GM18498 (cell line): ENCODE measurements at regions not wholly inside any gene's neighbourhood (a gene's known extent, or its start where the extent isn't known, plus 50 kb on each side); places are given as distances from the start of the nearest gene placed in this dataset.
"Not testable (repeated sequence)": the region's sequence is repeated elsewhere in the genome, so short reads cannot be mapped to it uniquely, and the experiment has no call there.

Source experiments
- ATAC-seq: cut with Tn5 transposase; IDR thresholded peaks from one replicate; pipeline ENCODE4 v1.9.1; 2021; ENCODE audit warnings: mild to moderate bottlenecking, moderate library complexity; ENCODE audit not compliant: unreplicated experiment

DNA sequence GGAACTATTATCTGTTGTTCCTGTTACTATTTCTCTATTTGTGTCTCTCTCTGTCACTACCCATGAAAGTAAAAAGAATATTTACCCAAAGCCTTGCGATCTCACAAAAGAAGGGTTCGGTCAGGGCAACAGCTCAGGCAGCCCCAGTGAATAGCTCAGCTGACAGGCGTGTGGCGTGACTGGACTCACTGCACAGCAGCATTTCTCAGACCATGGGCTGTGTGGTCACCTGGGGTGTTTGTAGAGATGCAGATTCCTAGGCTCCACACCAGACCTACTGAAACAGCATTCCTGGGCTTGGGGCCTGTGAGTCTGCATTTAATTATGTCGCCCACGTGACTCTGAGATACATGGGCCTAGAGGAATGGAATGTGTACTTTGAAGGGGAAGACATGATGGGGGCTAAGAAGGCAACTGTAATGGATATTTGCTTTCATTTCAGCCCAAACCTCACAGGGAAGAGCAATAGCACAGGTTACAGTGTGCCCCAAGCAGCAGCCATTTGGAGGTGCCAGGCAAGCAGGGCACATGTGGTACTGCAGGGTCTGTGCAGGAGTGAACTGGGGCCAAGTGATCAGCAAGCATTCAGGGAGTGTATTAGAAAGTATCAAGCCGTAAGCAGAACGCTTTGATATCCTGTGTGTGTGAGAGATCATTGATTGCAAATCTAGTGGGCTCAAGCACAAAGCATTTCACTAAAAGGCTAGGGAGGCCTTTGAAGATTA is 90.4 kb upstream of the RBMS1 start:
- no peak for ATAC-seq

DNA sequence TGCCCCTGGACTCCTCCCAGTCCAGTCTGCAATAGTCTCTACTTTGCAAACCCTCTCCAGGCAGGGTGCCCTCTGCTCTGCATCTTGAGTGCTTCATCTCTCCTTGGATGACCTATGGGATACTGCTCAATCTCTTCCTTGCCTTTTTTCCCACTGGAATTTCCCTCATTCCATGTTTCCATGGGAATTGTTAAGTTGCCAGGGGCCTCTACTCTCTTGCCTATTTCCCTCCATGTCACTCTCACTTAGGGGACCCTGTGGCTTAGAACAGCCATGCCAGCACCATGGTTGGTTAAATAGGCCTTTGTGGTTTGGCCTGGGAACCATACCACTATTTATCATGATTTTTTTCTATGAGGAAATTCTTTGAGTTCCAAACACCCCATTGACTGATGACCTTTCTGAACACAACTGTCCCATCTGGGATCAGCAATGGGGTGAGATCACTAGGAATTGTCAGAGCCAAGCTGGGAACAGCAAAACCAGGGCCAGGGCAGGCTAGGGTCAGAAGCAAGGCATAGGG is 91.4 kb upstream of the RBMS1 start:
- no peak for ATAC-seq

DNA sequence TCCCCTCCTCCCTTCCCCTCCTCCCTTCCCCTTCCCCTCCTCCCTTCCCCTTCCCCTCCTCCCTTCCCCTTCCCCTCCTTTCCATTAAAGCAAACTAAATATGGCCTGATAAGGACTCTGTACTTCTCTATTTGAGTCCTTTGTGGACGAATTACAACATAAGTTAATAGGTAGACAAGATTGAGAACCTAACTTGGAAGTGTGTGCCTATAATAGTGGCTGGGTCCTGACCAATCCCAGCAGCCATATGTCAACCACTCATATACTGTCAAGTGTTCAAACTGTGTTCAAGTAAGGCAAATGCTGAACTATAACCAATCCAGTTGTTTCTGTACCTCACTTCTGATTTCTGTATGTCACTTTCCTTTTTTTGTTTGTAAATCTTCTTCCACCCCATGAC is 97.1 kb upstream of the RBMS1 start:
- ATAC-seq: no peak

DNA sequence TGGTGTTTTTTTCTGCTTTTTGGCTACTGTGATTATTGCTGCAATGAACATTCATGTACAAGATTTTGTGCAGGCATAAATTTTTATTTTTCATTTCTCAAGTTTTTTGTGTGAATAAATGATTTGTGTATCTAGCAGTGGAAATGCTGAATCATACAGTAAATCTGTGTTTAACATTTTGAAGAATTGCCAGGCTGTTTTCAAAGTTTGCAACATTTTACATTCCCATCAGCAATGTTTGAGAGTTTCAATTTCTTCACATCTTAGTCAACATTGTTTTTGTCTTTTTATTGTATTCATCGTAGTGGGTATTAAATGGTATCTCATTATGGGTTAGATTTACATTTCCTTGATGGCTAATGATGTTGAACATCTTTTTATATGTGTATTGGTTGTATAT is 98.8 kb upstream of the RBMS1 start:
- no peak for ATAC-seq

DNA sequence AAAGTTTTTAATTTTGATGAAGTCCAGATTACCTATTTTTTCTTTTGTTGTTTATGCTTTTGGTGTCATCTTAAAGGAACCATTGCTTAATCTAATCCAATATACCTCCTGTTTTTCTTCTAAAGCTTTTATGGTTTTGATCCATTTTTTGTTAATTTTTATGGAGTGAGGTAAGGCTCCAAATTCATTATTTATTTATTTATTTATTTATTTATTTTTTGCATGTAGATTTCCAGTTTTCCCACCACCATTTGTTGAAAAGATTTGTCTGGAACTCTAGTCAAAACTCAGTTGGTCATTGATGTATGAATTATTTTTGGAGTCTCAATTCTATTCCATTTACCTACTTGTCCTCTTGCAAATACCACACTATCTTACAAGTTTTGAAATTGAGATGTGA is 99.4 kb upstream of the RBMS1 start:
- ATAC-seq: no peak

DNA sequence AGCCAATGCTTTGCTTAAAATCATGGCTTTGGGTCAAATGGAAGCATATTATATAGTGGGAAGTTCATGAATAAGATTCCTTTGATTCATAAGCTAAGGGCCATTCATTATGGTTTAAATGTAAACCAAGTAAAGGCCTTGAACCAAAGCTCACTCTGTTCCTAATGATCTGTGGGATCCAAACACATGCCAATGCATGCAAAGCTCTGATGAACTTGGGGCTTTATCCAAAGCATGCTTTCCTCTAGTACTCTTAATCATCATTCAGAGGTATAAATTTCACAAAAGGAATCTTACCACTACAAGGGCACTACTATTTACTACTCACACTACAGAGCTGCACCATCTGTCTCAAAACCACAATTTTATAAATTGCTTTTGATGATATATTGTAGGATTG is 102.8 kb upstream of the RBMS1 start:
- no peak for ATAC-seq

DNA sequence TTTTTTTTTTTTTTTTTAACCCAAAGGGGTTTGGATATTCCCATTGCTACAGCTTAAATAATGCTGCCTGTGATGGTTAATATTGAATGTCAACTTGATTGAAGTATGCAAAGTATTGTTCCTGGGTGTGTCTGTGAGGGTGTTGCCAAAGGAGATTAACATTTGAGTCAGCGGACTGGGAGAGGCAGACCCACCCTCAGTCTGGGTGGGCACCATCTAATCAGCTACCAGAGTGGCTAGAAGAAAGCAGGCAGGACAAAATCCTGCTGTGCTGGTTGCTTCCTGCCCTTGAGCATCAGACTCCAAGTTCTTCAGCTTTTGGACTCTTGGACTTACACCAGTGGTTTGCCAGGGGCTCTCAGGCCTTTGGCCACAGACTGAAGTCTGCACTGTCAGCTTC is 106.8 kb upstream of the RBMS1 start:
- not testable (repeated sequence) for ATAC-seq

DNA sequence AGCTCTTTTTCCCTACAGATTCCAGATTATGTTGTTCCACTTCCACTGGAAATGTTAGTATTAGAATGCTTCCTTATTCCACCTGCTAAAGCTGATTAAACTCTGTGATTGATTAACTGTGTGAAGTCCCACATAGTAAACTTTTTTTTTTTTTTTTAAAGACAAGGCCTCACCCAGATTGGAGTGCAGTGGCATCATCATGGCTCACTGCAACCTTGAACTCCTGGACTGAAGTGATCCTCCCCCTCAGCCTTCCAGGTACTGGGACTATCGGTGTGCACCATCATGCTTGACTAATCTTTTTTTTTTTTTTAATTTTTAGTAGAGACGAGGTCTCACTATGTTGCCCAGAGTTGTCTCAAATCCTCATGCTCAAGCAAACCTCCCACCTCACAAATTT is 108.5 kb upstream of the RBMS1 start:
- no peak for ATAC-seq

DNA sequence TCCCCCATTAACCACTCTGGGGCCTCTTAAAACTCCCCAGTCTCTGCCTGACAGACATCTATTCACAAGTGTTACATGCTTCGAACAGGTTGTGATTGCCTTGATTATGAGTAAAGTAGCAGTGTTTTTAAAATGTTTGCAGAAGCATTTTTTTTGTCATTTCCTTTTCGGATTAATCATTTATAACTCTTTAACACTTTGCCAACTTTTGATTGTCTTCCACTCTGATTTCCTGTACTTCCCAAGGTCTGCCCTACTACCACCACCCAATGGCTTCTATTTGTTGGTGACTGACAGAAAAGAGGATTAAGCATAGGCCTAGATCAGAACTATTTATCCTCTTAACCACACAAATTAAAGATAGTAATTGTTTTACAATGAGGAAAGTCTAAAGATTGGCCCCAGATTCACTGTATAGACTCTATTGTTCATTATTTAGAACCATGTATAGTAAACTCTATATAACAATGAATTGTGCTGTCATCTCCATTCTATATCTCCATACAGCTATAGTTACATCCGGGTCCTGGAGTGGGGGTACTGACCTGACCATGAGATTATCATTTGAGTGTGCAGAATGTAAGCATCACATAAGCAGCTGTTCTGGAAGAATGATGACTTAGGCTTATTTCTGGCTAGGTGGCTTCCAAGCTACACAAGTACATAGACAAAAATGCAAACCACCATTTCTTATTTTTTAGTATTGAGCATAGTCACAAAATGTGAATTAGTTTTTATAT is 110.3 kb upstream of the RBMS1 start:
- ATAC-seq: no peak

DNA sequence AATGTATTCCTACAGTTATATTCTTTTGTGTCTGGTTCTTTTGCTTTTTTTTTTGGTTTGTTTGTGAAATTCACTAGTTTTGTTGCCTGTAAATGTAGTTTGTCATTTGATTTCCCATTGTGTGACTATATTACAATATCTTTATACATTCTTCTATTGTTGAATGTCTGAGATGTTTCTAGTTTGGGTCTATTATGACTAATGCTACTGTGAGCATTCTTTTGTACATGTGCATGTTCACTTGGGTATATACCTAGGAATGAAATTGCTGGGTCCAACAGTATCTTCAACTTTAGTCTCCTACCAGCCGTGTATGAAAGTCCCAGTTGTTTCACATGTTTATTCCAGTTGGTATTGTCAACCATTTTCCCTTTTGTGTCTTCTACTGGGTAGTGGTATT is 112.7 kb upstream of the RBMS1 start:
- ATAC-seq: no peak

DNA sequence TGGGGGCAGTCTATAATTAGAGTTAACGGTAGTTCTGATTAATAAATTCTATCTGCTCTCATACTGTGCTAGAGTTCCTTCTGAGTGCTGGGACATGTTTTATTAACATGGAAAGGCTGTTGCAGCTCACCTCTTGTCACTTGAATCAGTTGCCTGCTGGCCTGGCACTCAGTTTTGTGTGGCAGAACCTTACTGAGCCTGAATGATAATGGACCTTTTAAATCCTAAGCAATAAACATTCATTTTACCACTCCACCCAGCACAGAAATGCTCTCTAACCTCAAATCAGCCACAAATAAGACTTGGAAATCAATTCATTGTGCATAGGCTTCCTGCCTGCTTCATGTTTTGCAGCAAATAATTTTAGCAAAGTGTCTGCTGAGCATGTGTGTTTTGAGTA is 115.0 kb upstream of the RBMS1 start:
- no peak for ATAC-seq

DNA sequence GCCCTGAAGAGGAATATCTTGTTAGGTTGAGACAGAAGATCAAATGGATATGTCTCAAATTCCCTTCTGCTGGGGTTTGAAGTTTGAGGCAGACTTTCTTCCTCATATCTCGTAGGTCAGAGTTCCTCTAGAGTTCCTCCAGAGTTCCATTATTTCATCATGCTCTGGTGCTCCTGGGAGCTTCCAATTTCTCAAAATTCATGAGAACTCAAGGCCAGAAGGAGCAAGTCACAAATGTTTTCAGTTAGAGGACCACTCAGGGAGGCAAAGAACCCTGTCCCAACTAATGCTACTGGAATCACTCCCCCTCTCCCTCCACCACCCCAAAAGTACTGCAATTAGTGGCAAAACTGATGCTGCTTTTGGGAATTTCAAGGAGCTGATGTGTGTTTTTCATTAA is 115.7 kb upstream of the RBMS1 start:
- no peak for ATAC-seq

DNA sequence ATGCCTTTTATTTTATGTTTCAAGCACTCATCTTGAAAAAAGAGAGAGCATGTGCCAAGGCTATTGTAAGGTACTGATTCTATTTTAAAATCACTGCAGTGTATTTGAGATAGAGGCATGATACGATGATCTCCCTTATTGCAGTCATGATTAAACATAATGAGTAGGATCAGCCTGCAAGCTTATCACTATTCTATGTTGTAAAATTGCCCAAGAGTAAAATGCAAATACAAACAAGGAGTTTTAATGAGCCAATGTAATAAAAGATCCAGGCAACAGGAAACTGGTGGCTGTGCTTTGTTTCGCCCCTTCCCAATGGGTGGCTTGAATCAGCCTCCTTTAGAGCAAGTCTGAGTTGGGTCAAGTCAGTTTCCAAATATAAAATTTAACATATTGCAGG is 116.4 kb upstream of the RBMS1 start:
- ATAC-seq: no peak

DNA sequence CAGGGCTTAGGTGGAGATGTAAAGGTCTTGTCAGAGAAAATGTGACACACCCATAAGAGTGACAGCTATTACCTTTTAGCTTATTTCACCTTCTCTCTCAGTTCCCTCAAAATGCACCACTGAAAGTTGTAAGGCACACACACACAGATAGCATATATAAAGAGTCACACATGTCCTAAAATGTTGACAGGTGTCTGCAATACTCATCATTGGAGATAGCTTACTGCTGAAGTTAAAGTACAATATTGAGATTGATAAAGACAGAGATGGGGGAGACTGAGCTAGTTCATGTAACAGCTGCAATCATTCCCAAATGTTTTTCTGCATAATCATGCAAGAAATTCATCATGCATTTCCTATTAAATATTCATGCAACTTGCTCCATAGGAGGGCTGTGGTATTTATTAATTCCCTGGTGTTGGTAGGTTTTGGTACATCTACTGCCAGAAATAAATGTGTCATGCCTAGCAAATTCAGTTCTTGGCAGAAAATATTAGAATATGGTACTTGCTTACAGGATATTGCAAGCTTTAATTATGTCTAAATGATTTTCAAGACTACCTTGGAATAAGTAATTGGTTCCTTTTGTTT is 118.8 kb upstream of the RBMS1 start:
- ATAC-seq: no peak

DNA sequence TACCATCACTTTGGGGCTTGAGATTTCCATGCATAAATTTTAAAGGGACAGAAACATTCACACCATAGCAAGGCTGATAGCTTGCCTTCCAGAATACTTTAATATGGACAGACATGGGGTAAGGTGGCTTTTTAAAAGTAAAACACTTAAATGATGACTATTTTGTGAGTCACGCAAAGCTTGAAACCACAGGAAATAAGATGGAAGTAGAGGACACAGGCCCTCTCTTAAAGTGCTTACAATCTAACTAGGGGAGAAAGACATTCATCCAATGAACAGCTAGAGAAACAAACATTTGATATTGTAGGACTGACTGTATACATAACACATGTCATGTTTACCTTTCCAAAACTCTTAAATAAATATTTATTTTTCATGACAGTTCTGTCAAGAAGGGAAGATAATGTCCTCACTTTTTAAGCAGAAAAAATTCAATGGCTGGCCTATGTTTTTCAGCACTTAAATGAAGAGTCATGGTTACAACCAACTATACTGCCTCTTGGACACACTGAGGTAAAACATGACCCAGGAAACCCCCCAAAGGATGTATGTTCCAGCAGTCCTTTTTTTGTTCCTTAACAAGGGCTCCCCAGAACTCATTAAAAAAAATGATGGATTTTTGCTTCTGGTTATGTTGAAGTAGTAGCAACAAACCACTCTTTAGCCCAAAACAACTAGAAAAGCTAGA is 120.0 kb upstream of the RBMS1 start:
- no peak for ATAC-seq

DNA sequence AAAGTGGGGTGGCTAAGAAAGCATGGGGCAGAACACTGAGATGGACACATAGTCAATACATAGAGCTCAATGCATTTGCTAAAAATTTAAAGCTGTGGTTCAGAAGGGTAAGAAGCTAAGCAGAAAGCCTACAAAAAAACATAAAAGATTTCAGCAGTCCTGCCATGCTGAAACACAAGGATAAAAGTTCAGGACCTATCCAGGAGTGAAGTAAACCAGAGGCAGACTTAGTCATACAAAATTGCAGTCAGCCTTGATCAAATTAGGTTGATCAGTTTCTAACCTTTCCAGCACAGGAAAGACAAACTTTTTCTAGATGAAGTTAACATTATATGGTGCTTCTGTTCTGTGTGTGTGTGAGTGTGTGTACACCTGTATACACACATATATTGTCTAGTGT is 120.8 kb upstream of the RBMS1 start:
- no peak for ATAC-seq

DNA sequence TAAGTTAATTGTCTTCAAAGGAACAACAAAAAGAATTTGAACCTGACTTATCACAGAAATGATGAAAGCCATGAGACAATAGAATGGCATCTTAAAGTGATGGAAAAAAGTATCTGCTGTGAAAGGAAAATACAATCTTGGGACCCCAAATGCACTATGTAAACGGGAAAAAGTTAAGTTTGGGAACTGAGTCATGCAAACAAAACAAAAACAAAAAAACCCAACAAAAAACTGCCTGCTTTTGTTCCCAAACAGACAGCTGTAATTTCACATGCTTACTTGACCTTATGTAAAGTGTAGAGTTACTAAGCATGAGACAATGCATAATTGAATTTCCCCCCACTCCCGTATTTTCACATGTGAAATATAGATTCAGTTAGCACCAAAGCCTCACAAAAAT is 122.1 kb upstream of the RBMS1 start:
- no peak for ATAC-seq

DNA sequence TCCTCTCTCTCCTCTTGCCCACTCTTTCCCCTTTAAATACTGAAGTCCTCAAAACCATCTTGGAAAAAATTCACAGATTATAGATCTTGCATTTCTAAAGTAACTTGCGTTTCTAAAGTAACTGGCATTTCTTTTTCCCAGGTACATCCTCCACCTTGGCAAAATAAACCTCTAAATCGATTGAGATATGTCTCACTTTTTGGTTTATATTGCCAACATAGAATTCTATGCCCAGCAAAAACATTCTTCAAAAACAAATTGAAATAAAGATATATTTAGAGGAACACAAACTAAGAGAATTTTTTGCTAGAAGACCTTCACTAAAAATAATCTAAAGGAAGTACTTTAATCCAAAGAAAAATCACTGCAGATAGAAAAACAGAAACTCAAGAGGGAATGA is 122.5 kb upstream of the RBMS1 start:
- ATAC-seq: no peak

DNA sequence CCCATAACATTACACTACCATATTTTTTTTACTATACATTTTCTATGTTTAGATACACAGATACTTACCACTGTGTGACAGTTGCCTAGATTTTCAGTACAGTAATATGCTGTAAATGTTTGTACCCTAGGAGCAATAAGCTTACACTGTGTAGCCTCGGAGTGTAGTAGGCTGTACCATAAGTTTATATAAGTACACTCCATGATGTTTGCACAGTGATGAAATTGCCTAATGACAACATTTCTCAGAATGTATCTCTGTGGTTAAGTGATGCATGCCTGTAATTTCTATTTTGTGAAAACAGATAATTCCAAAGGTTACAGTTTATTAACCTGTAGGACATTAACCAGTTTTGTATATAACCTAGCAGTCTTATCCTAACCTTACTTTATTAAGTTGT is 128.1 kb upstream of the RBMS1 start:
- no peak for ATAC-seq

DNA sequence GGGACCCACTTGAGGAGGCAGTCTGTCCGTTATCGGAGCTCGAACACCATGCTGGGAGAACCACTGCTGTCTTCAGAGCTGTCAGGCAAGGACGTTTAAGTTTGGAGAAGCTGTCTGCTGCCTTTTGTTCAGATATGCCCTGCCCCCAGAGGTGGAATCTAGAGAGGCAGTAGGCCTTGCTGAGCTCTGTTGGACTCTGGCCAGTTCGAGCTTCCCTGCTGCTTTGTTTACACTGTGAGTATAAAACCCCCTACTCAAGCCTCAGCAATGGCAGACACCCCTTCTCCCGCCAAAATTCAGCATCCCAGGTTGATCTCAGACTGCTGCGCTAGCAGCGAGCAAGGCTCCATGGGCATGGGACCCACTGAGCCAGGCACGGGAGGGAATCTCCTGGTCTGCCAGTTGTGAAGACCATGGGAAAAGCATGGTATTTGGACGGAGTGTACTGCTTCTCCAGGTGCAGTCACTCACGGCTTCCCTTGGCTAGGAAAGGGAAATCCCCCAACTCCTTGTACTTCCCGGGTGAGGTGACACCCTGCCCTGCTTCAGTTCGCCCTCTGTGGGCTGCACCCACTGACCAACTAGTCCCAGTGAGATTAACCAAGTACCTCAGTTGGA is 134.5 kb upstream of the RBMS1 start:
- ATAC-seq: not testable (repeated sequence)

DNA sequence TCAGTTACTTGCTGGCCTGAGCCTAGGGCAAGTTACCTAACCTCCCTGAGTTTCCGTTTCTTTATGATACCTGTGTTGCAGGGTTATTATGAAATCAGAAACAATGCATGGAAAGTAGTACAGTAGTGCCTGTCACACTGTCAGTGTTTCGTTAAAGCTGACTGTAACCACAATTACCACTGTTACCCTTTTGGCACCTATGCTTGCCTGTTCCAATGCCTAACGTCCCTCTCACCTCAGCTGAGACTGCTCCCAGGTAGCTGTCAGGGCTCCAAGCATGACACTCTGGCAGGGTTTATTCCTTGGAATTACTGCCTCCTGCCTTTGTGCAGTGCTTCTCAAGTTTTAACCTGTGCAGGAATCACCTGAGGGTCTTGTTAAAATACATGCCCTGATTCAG is 135.2 kb upstream of the RBMS1 start:
- ATAC-seq: no peak
